Lung (tissue), 12 donors: ENCODE measurements at regions not wholly inside any gene's neighbourhood (a gene's known extent, or its start where the extent isn't known, plus 50 kb on each side); places are given as distances from the start of the nearest gene placed in this dataset. TPM values are rescaled to one million over a fixed set of nuclear protein-coding genes. Genes with fewer than 3 reads are reported as not detected.
"Not testable (repeated sequence)": the region's sequence is repeated elsewhere in the genome, so short reads cannot be mapped to it uniquely, and the experiment has no call there.

ENCODE experiments used
- ATAC-seq: fragments of 200-7000 bp; cut with Tn5 transposase; one replicate; pipeline ENCODE4 v1.9.1; 2020; ENCODE audit warnings: moderate number of reproducible peaks; ENCODE audit not compliant: insufficient read depth, low FRiP score
- DNase-seq, 3 donors: peaks; one replicate each; pipeline ENCODE4 v3.0.0-alpha.2; 2013 to 2017
- H3K27ac ChIP-seq, 2 donors: one replicate each; pipeline ENCODE4 v1.5.1; 2013; ENCODE audit warnings: mild to moderate bottlenecking in 2 of 2, moderate library complexity in 2 of 2, control low read depth in 1 of 2, inconsistent platforms in 1 of 2, low read depth in 1 of 2, low read length in 1 of 2
- H3K27me3 ChIP-seq, 3 donors: one replicate each; pipeline ENCODE4 v1.5.1; 2013; ENCODE audit warnings: low read length in 2 of 3; ENCODE audit not compliant: control insufficient read depth in 3 of 3, insufficient read depth in 3 of 3
- H3K36me3 ChIP-seq, 4 donors: one replicate each; pipeline ENCODE4 v1.5.1; 2013; ENCODE audit warnings: low read length in 4 of 4, mild to moderate bottlenecking in 1 of 4, moderate library complexity in 1 of 4; ENCODE audit not compliant: control insufficient read depth in 4 of 4, insufficient read depth in 4 of 4
- H3K4me1 ChIP-seq, 5 donors: one replicate each; pipeline ENCODE4 v1.5.1; 2013; ENCODE audit warnings: low read length in 5 of 5, mild to moderate bottlenecking in 2 of 5, moderate library complexity in 1 of 5; ENCODE audit not compliant: control insufficient read depth in 5 of 5, insufficient read depth in 5 of 5
- H3K4me3 ChIP-seq: one replicate; pipeline ENCODE4 v1.5.1; 2013; ENCODE audit warnings: mild to moderate bottlenecking, control low read depth, moderate library complexity
- H3K9ac ChIP-seq, 2 donors: one replicate each; pipeline ENCODE4 v1.5.1; 2013; ENCODE audit warnings: low read length in 2 of 2, control low read depth in 1 of 2; ENCODE audit not compliant: insufficient read depth in 1 of 2
- H3K9me3 ChIP-seq, 4 donors: one replicate each; pipeline ENCODE4 v1.5.1; 2013; ENCODE audit warnings: low read length in 3 of 4, mild to moderate bottlenecking in 1 of 4, moderate library complexity in 1 of 4; ENCODE audit not compliant: control insufficient read depth in 4 of 4, insufficient read depth in 3 of 4
- WGBS, 2 donors: extraction: QIAGEN DNeasy Blood & Tissue Kit; methylation state at CpG; one replicate each; pipeline ENCODE4 v1.1.7; 2013; 5-methylcytosine and 5-hydroxymethylcytosine counted together
- small RNA-seq: library from RNA; depleted of rRNA; stranded (forward); fragments of <200 nt; gene quantifications from one replicate; pipeline ENCODE3, GENCODE V24; 2014; ENCODE audit warnings: low replicate concordance
- TF ChIP-seq, protein P1 (sequence below): IDR thresholded peaks from 2 replicates; pipeline ENCODE4 v1.5.1; 2012; ENCODE audit warnings: mild to moderate bottlenecking; ENCODE audit errors: control extremely low read depth, extremely low read depth
- donor health status: control.
- donor health status: control.
- donor health status: Bipolar disorder and iron deficiency.
- donor health status: healthy.
- donor health status: DM: yes; HTN: yes; CAD: no.

GRCh38 chr6:167238694-167239467, 52.2 kb upstream of the UNC93A start:
- Histone ChIP-seq H3K27ac (no peak overlapping the region), H3K9me3 (no peaks in the 10 kb centered on the region), H3K9ac (no peak overlapping the region), H3K27me3 (peaks cover 0 to 11% (median 0%) of the 10 kb centered on the region in 3 donors), H3K36me3 (no peaks in the 10 kb centered on the region), H3K4me1 (peaks cover 0 to 13% (median 2%) of the 10 kb centered on the region in 5 donors), H3K4me3 (no peak overlapping the region)
- DNase-seq = no peak
- no peak for ATAC-seq
- WGBS, 2 donors = 89 to 95% methylated on average over 12 of the region's 12 CpGs
- TF ChIP-seq, protein P1, sequence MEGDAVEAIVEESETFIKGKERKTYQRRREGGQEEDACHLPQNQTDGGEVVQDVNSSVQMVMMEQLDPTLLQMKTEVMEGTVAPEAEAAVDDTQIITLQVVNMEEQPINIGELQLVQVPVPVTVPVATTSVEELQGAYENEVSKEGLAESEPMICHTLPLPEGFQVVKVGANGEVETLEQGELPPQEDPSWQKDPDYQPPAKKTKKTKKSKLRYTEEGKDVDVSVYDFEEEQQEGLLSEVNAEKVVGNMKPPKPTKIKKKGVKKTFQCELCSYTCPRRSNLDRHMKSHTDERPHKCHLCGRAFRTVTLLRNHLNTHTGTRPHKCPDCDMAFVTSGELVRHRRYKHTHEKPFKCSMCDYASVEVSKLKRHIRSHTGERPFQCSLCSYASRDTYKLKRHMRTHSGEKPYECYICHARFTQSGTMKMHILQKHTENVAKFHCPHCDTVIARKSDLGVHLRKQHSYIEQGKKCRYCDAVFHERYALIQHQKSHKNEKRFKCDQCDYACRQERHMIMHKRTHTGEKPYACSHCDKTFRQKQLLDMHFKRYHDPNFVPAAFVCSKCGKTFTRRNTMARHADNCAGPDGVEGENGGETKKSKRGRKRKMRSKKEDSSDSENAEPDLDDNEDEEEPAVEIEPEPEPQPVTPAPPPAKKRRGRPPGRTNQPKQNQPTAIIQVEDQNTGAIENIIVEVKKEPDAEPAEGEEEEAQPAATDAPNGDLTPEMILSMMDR = no peak

DNA sequence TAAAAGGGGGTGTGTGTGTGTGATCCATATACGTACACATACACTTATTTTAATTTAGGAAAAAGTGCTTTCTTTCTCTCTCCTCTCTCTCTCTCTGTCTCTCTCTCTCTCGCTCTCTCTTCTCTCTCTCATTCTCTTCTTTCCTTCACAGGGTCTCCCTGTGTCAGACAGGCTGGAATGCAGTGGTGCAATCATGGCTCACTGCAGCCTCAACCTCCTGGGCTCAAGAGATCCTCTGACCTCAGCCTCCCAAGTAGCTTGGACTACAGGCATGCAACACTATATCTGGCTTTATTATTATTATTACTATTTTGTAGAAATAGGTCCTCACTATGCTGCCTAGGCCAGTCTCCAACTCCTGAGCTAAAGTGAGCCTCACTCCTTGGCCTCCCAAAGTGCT, 51.6 kb upstream of the UNC93A start:
- not testable (repeated sequence) for H3K9ac ChIP-seq, DNase-seq, H3K27ac ChIP-seq, H3K4me3 ChIP-seq, ATAC-seq, H3K9me3 ChIP-seq, H3K4me1 ChIP-seq, H3K36me3 ChIP-seq
- 60 to 96% methylated on average over 2 of the region's 2 CpGs for WGBS, 2 donors
- peaks cover 0 to 11% (median 0%) of the 10 kb centered on the region in 3 donors for H3K27me3 ChIP-seq

DNA sequence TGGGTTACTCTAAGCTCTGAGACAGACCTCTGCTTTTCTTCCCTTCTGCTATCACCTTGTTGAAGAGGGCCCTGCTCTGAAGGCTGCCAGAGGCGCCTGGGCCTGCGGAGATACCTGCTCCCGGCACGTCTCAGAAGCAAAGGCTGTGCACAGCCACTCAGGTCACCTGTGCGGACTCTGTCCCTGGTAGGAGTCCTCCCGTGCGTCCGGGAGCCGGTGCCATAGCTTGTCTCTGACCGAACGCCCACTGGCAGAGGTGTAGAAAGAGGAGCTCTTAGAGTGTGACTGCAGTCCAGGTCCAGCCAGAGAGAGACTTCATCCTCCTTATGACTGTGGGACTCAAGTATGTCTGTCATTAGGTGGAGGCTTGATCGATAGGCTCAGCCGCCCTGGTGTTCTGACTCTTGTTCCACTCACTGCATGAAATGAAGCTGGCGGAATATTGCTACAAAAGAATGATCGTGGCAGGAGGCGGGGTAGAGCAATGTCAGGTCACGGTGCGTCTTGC, 51.0 kb upstream of the UNC93A start:
- TF ChIP-seq, protein P1 = no peak
- no peak overlapping the region for H3K27ac ChIP-seq
- no peak overlapping the region for H3K9ac ChIP-seq
- H3K27me3 ChIP-seq = peaks cover 0 to 11% (median 0%) of the 10 kb centered on the region in 3 donors
- DNase-seq (no peak), ATAC-seq (no peak)
- H3K4me3 ChIP-seq = no peak overlapping the region
- H3K9me3 ChIP-seq = no peaks in the 10 kb centered on the region
- no peaks in the 10 kb centered on the region for H3K36me3 ChIP-seq
- H3K4me1 ChIP-seq = peaks cover 0 to 5% (median 2%) of the 10 kb centered on the region in 5 donors
- WGBS, 2 donors = 92 to 94% methylated on average over 16 to 18 of the region's 18 CpGs

Small RNA genes lying in the stretch of these regions (small RNA-seq; reads per million reads assigned to genes)
- gene AL353747.1 = not detected
